Fibroblast of villous mesenchyme (primary cell): ENCODE measurements at regions not wholly inside any gene's neighbourhood (a gene's known extent, or its start where the extent isn't known, plus 50 kb on each side); places are given as distances from the start of the nearest gene placed in this dataset. TPM values are rescaled to one million over a fixed set of nuclear protein-coding genes. Genes with fewer than 3 reads are reported as not detected.

Experiments used
- DNase-seq: peaks from one replicate; pipeline ENCODE4 v3.0.0-alpha.2; 2010; ENCODE audit warnings: low read depth
- H3K4me3 ChIP-seq: 2 replicates; pipeline ENCODE4 v1.5.1; 2011; ENCODE audit warnings: low read depth, mild to moderate bottlenecking, low read length
- small RNA-seq: library from RNA; depleted of rRNA; stranded (forward); fragments of <200 nt; gene quantifications from one replicate; pipeline ENCODE3, GENCODE V24; 2012
- TF ChIP-seq, protein P1 (sequence below): IDR thresholded peaks from 2 replicates; pipeline ENCODE4 v1.5.1; 2012; ENCODE audit warnings: low read depth, mild to moderate bottlenecking, low read length; ENCODE audit not compliant: insufficient read depth

GRCh38 chr9:87446527-87446926 lies 51.1 kb upstream of the DAPK1 start:
- DNase-seq = no peak
- TF ChIP-seq, protein P1, sequence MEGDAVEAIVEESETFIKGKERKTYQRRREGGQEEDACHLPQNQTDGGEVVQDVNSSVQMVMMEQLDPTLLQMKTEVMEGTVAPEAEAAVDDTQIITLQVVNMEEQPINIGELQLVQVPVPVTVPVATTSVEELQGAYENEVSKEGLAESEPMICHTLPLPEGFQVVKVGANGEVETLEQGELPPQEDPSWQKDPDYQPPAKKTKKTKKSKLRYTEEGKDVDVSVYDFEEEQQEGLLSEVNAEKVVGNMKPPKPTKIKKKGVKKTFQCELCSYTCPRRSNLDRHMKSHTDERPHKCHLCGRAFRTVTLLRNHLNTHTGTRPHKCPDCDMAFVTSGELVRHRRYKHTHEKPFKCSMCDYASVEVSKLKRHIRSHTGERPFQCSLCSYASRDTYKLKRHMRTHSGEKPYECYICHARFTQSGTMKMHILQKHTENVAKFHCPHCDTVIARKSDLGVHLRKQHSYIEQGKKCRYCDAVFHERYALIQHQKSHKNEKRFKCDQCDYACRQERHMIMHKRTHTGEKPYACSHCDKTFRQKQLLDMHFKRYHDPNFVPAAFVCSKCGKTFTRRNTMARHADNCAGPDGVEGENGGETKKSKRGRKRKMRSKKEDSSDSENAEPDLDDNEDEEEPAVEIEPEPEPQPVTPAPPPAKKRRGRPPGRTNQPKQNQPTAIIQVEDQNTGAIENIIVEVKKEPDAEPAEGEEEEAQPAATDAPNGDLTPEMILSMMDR = no peak
- H3K4me3 ChIP-seq = no peak overlapping the region

- no peak for DNase-seq
- no peak overlapping the region for H3K4me3 ChIP-seq
- TF ChIP-seq, protein P1 = no peak
Observed at GRCh38 chr9:87447547-87448432, 49.9 kb upstream of the DAPK1 start.

Small RNA genes lying in the stretch of these regions (small RNA-seq; reads per million reads assigned to genes)
- gene AL353752.1 = not detected
- gene RF00568 = not detected
